Kidney epithelial cell (primary cell): ENCODE measurements at regions not wholly inside any gene's neighbourhood (a gene's known extent, or its start where the extent isn't known, plus 50 kb on each side); places are given as distances from the start of the nearest gene placed in this dataset.

Experiments used
- DNase-seq: peaks from one replicate; pipeline ENCODE4 v3.0.0-alpha.2; 2010; ENCODE audit warnings: low read depth
- H3K27me3 ChIP-seq: 2 replicates; pipeline ENCODE4 v1.6.0; 2011; ENCODE audit warnings: low read length; ENCODE audit not compliant: control insufficient read depth, insufficient read depth
- H3K36me3 ChIP-seq: 2 replicates; pipeline ENCODE4 v1.5.1; 2011; ENCODE audit warnings: low read length; ENCODE audit not compliant: control insufficient read depth, insufficient read depth
- H3K4me3 ChIP-seq: 2 replicates; pipeline ENCODE4 v1.5.1; 2011; ENCODE audit warnings: low read depth, mild to moderate bottlenecking, control low read depth, low read length
- CTCF ChIP-seq: IDR thresholded peaks from 2 replicates; pipeline ENCODE4 v1.5.1; 2011; ENCODE audit warnings: mild to moderate bottlenecking, moderate library complexity, low read length, control low read depth, inconsistent platforms; ENCODE audit not compliant: insufficient read depth, poor library complexity, severe bottlenecking

GRCh38 chr18:73728657-73729056 is 419.0 kb downstream of the FBXO15 start:
- H3K36me3 ChIP-seq, result no peaks in the 10 kb centered on the region
- no peaks in the 10 kb centered on the region for H3K27me3 ChIP-seq
- no peak for TF ChIP-seq CTCF
- no peak for DNase-seq
- H3K4me3 ChIP-seq, result no peak overlapping the region

- no peak overlapping the region for H3K4me3 ChIP-seq
- H3K27me3 ChIP-seq, result no peaks in the 10 kb centered on the region
- H3K36me3 ChIP-seq, result no peaks in the 10 kb centered on the region
- no peak for DNase-seq
- no peak for TF ChIP-seq CTCF
These were observed 422.7 kb downstream of the FBXO15 start for GRCh38 chr18:73724958-73725357.

GRCh38 chr18:73719611-73720010 is 428.0 kb downstream of the FBXO15 start:
- Histone ChIP-seq H3K4me3 (no peak overlapping the region), H3K27me3 (no peaks in the 10 kb centered on the region), H3K36me3 (no peaks in the 10 kb centered on the region)
- no peak for TF ChIP-seq CTCF
- DNase-seq, result no peak

- H3K27me3 ChIP-seq, result no peaks in the 10 kb centered on the region
- H3K36me3 ChIP-seq, result no peaks in the 10 kb centered on the region
- TF ChIP-seq CTCF, result no peak
- no peak for DNase-seq
- H3K4me3 ChIP-seq, result no peak overlapping the region
These were observed 430.1 kb downstream of the FBXO15 start for GRCh38 chr18:73717570-73717969.

- H3K4me3 ChIP-seq, result no peak overlapping the region
- no peak for TF ChIP-seq CTCF
- DNase-seq, result no peak
- no peaks in the 10 kb centered on the region for H3K27me3 ChIP-seq
- H3K36me3 ChIP-seq, result no peaks in the 10 kb centered on the region
These were observed 432.4 kb downstream of the FBXO15 start for GRCh38 chr18:73715210-73715670.

- no peaks in the 10 kb centered on the region for H3K36me3 ChIP-seq
- no peaks in the 10 kb centered on the region for H3K27me3 ChIP-seq
- no peak for DNase-seq
- no peak for TF ChIP-seq CTCF
- H3K4me3 ChIP-seq, result no peak overlapping the region
These were observed 433.2 kb downstream of the FBXO15 start for GRCh38 chr18:73714466-73714865.
